ENCODE measurements at regions not wholly inside any gene's neighbourhood (a gene's known extent, or its start where the extent isn't known, plus 50 kb on each side); places are given as distances from the start of the nearest gene placed in this dataset.

- Histone ChIP-seq H3K36me3 (no peaks in the 10 kb centered on the region), H3K4me3 (ENCODE audit: low read depth, low read length) (no peak overlapping the region), H3K9me3 (ENCODE audit: severe bottlenecking) (no peaks in the 10 kb centered on the region), H3K27me3 (ENCODE audit: insufficient read depth, low read depth, severe bottlenecking) (no peaks in the 10 kb centered on the region), H3K27ac (peak overlapping the region; percentile 17)
- DNase-seq, result peak; percentile 47
- no peak for TF ChIP-seq CTCF (IDR thresholded peaks at IDR 0.05; ENCODE audit: low read depth, low read length)
Observed at GRCh38 chr4:180766944-180767729, 1476.1 kb upstream of the TENM3 start.

GRCh38 chr4:180768610-180769009 is 1474.6 kb upstream of the TENM3 start:
- Histone ChIP-seq H3K9me3 (ENCODE audit: severe bottlenecking) (no peaks in the 10 kb centered on the region), H3K27me3 (ENCODE audit: insufficient read depth, low read depth, severe bottlenecking) (no peaks in the 10 kb centered on the region), H3K27ac (no peak overlapping the region), H3K4me3 (ENCODE audit: low read depth, low read length) (no peak overlapping the region), H3K36me3 (no peaks in the 10 kb centered on the region)
- DNase-seq, result no peak
- TF ChIP-seq CTCF (IDR thresholded peaks at IDR 0.05; ENCODE audit: low read depth, low read length), result no peak

GRCh38 chr4:180769791-180770190 is 1473.4 kb upstream of the TENM3 start:
- no peak for TF ChIP-seq CTCF (IDR thresholded peaks at IDR 0.05; ENCODE audit: low read depth, low read length)
- Histone ChIP-seq H3K36me3 (no peaks in the 10 kb centered on the region), H3K27ac (no peak overlapping the region), H3K27me3 (ENCODE audit: insufficient read depth, low read depth, severe bottlenecking) (no peaks in the 10 kb centered on the region), H3K4me3 (ENCODE audit: low read depth, low read length) (no peak overlapping the region), H3K9me3 (ENCODE audit: severe bottlenecking) (no peaks in the 10 kb centered on the region)
- DNase-seq, result no peak

GRCh38 chr4:180770265-180770664 is 1472.9 kb upstream of the TENM3 start:
- Histone ChIP-seq H3K4me3 (ENCODE audit: low read depth, low read length) (no peak overlapping the region), H3K36me3 (no peaks in the 10 kb centered on the region), H3K27me3 (ENCODE audit: insufficient read depth, low read depth, severe bottlenecking) (no peaks in the 10 kb centered on the region), H3K27ac (no peak overlapping the region), H3K9me3 (ENCODE audit: severe bottlenecking) (no peaks in the 10 kb centered on the region)
- peak; percentile 28 for DNase-seq
- TF ChIP-seq CTCF (IDR thresholded peaks at IDR 0.05; ENCODE audit: low read depth, low read length), result no peak

- H3K9me3 ChIP-seq (ENCODE audit: severe bottlenecking), result no peaks in the 10 kb centered on the region
- no peak overlapping the region for H3K4me3 ChIP-seq (ENCODE audit: low read depth, low read length)
- no peaks in the 10 kb centered on the region for H3K36me3 ChIP-seq
- no peak for TF ChIP-seq CTCF (IDR thresholded peaks at IDR 0.05; ENCODE audit: low read depth, low read length)
- no peaks in the 10 kb centered on the region for H3K27me3 ChIP-seq (ENCODE audit: insufficient read depth, low read depth, severe bottlenecking)
- H3K27ac ChIP-seq, result no peak overlapping the region
- DNase-seq, result no peak
Observed at GRCh38 chr4:180784940-180785339, 1458.3 kb upstream of the TENM3 start.

GRCh38 chr4:180788729-180789128 is 1454.5 kb upstream of the TENM3 start:
- Histone ChIP-seq H3K4me3 (ENCODE audit: low read depth, low read length) (no peak overlapping the region), H3K27me3 (ENCODE audit: insufficient read depth, low read depth, severe bottlenecking) (no peaks in the 10 kb centered on the region), H3K9me3 (ENCODE audit: severe bottlenecking) (no peaks in the 10 kb centered on the region), H3K36me3 (no peaks in the 10 kb centered on the region), H3K27ac (no peak overlapping the region)
- DNase-seq, result no peak
- no peak for TF ChIP-seq CTCF (IDR thresholded peaks at IDR 0.05; ENCODE audit: low read depth, low read length)
